ENCODE measurements at regions not wholly inside any gene's neighbourhood (a gene's known extent, or its start where the extent isn't known, plus 50 kb on each side); places are given as distances from the start of the nearest gene placed in this dataset.
A peak's percentile ranks its signal among the peaks of the same experiment; 100 is the strongest.

GRCh38 chr4:144509088-144510015 is 136.6 kb upstream of the HHIP start:
- Histone ChIP-seq H3K4me3 (peak overlapping the region; percentile 37), H3K27ac (peak overlapping the region; percentile 48; the same call in 1 of the 2 replicates), H3K9ac (ENCODE audit: insufficient read length) (no peak overlapping the region), H3K36me3 (ENCODE audit: insufficient read depth, low read length) (no peaks in the 10 kb centered on the region), H3K9me3 (ENCODE audit: low read depth, low read length) (no peaks in the 10 kb centered on the region)
- DNase-seq (ENCODE audit: low read depth, low spot score): no peak
- TF ChIP-seq FOXP2 (optimal IDR thresholded peaks at IDR 0.05; ENCODE audit: control extremely low read depth, extremely low read length, insufficient read depth) (no peak), EZH2 (IDR thresholded peaks at IDR 0.05) (no peak), POLR2AphosphoS5 (IDR thresholded peaks at IDR 0.05; ENCODE audit: borderline replicate concordance, low read depth, low read length) (no peak)

GRCh38 chr4:144514736-144515135 is 131.2 kb upstream of the HHIP start:
- Histone ChIP-seq H3K9ac (ENCODE audit: insufficient read length) (no peak overlapping the region), H3K36me3 (ENCODE audit: insufficient read depth, low read length) (no peaks in the 10 kb centered on the region), H3K4me3 (no peak overlapping the region), H3K27ac (peak overlapping the region; percentile 10; the same call in 1 of the 2 replicates), H3K9me3 (ENCODE audit: low read depth, low read length) (no peaks in the 10 kb centered on the region)
- no peak for TF ChIP-seq FOXP2 (optimal IDR thresholded peaks at IDR 0.05; ENCODE audit: control extremely low read depth, extremely low read length, insufficient read depth)
- TF ChIP-seq POLR2AphosphoS5 (IDR thresholded peaks at IDR 0.05; ENCODE audit: borderline replicate concordance, low read depth, low read length): no peak
- TF ChIP-seq EZH2 (IDR thresholded peaks at IDR 0.05): no peak
- DNase-seq (ENCODE audit: low read depth, low spot score): no peak

- Histone ChIP-seq H3K9ac (ENCODE audit: insufficient read length) (no peak overlapping the region), H3K9me3 (ENCODE audit: low read depth, low read length) (no peaks in the 10 kb centered on the region), H3K36me3 (ENCODE audit: insufficient read depth, low read length) (no peaks in the 10 kb centered on the region), H3K27ac (no peak overlapping the region), H3K4me3 (no peak overlapping the region)
- no peak for DNase-seq (ENCODE audit: low read depth, low spot score)
- TF ChIP-seq POLR2AphosphoS5 (IDR thresholded peaks at IDR 0.05; ENCODE audit: borderline replicate concordance, low read depth, low read length) (no peak), FOXP2 (optimal IDR thresholded peaks at IDR 0.05; ENCODE audit: control extremely low read depth, extremely low read length, insufficient read depth) (no peak), EZH2 (IDR thresholded peaks at IDR 0.05) (no peak)
Measured at GRCh38 chr4:144518181-144518895, 127.6 kb upstream of the HHIP start.

- Histone ChIP-seq H3K36me3 (ENCODE audit: insufficient read depth, low read length) (no peaks in the 10 kb centered on the region), H3K9ac (ENCODE audit: insufficient read length) (no peak overlapping the region), H3K27ac (no peak overlapping the region), H3K9me3 (ENCODE audit: low read depth, low read length) (no peaks in the 10 kb centered on the region), H3K4me3 (no peak overlapping the region)
- TF ChIP-seq FOXP2 (optimal IDR thresholded peaks at IDR 0.05; ENCODE audit: control extremely low read depth, extremely low read length, insufficient read depth) (no peak), POLR2AphosphoS5 (IDR thresholded peaks at IDR 0.05; ENCODE audit: borderline replicate concordance, low read depth, low read length) (no peak), EZH2 (IDR thresholded peaks at IDR 0.05) (no peak)
- no peak for DNase-seq (ENCODE audit: low read depth, low spot score)
Measured at GRCh38 chr4:144531841-144532240, 114.1 kb upstream of the HHIP start.

GRCh38 chr4:144547678-144548298 is 98.2 kb upstream of the HHIP start:
- no peak for DNase-seq (ENCODE audit: low read depth, low spot score)
- TF ChIP-seq FOXP2 (optimal IDR thresholded peaks at IDR 0.05; ENCODE audit: control extremely low read depth, extremely low read length, insufficient read depth): no peak
- no peak for TF ChIP-seq EZH2 (IDR thresholded peaks at IDR 0.05)
- TF ChIP-seq POLR2AphosphoS5 (IDR thresholded peaks at IDR 0.05; ENCODE audit: borderline replicate concordance, low read depth, low read length): no peak
- H3K27ac ChIP-seq: no peak overlapping the region
- H3K4me3 ChIP-seq: no peak overlapping the region
- H3K36me3 ChIP-seq (ENCODE audit: insufficient read depth, low read length): no peaks in the 10 kb centered on the region
- no peaks in the 10 kb centered on the region for H3K9me3 ChIP-seq (ENCODE audit: low read depth, low read length)
- H3K9ac ChIP-seq (ENCODE audit: insufficient read length): no peak overlapping the region

- no peak for TF ChIP-seq EZH2 (IDR thresholded peaks at IDR 0.05)
- TF ChIP-seq FOXP2 (optimal IDR thresholded peaks at IDR 0.05; ENCODE audit: control extremely low read depth, extremely low read length, insufficient read depth): no peak
- TF ChIP-seq POLR2AphosphoS5 (IDR thresholded peaks at IDR 0.05; ENCODE audit: borderline replicate concordance, low read depth, low read length): no peak
Measured at GRCh38 chr4:144556636-144557035, 89.3 kb upstream of the HHIP start.

GRCh38 chr4:144557404-144557803 is 88.6 kb upstream of the HHIP start:
- H3K9ac ChIP-seq (ENCODE audit: insufficient read length): no peak overlapping the region
- no peak overlapping the region for H3K4me3 ChIP-seq
- no peaks in the 10 kb centered on the region for H3K9me3 ChIP-seq (ENCODE audit: low read depth, low read length)
- no peak for TF ChIP-seq EZH2 (IDR thresholded peaks at IDR 0.05)
- no peak for TF ChIP-seq FOXP2 (optimal IDR thresholded peaks at IDR 0.05; ENCODE audit: control extremely low read depth, extremely low read length, insufficient read depth)
- no peak for TF ChIP-seq POLR2AphosphoS5 (IDR thresholded peaks at IDR 0.05; ENCODE audit: borderline replicate concordance, low read depth, low read length)
- no peaks in the 10 kb centered on the region for H3K36me3 ChIP-seq (ENCODE audit: insufficient read depth, low read length)
- no peak overlapping the region for H3K27ac ChIP-seq
- no peak for DNase-seq (ENCODE audit: low read depth, low spot score)

More at GRCh38 chr4:144556636-144557035, 89.3 kb upstream of the HHIP start:
- no peak for DNase-seq (ENCODE audit: low read depth, low spot score)
- Histone ChIP-seq H3K4me3 (no peak overlapping the region), H3K9ac (ENCODE audit: insufficient read length) (no peak overlapping the region), H3K27ac (no peak overlapping the region), H3K9me3 (ENCODE audit: low read depth, low read length) (no peaks in the 10 kb centered on the region), H3K36me3 (ENCODE audit: insufficient read depth, low read length) (no peaks in the 10 kb centered on the region)
